PFSK-1 (cell line): ENCODE measurements at regions not wholly inside any gene's neighbourhood (a gene's known extent, or its start where the extent isn't known, plus 50 kb on each side); places are given as distances from the start of the nearest gene placed in this dataset.

Source experiments
- FOXP2 ChIP-seq: optimal IDR thresholded peaks from 2 replicates; pipeline ENCODE3; 2011; ENCODE audit warnings: borderline replicate concordance, control low read depth, inconsistent platforms; ENCODE audit not compliant: insufficient read depth; ENCODE audit errors: extremely low read length, extremely low read depth
- POLR2AphosphoS5 ChIP-seq: IDR thresholded peaks from 2 replicates; pipeline ENCODE4 v1.6.1; 2012; ENCODE audit warnings: low read depth, mild to moderate bottlenecking, control low read depth, low read length, moderate library complexity
- REST ChIP-seq, 2 experiments: IDR thresholded peaks; 2 replicates each; pipeline versions ENCODE4 v1.6.1 to v1.8.0; 2011 to 2012; ENCODE audit warnings: low read depth in 2 of 2, low read length in 2 of 2, control low read depth in 1 of 2, inconsistent platforms in 1 of 2, mild to moderate bottlenecking in 1 of 2, moderate library complexity in 1 of 2; ENCODE audit not compliant: insufficient read depth in 1 of 2
- SIN3A ChIP-seq: IDR thresholded peaks from 2 replicates; pipeline ENCODE4 v1.6.1; 2012; ENCODE audit warnings: mild to moderate bottlenecking, low read length, moderate library complexity, borderline replicate concordance; ENCODE audit not compliant: insufficient read depth
- TAF1 ChIP-seq: IDR thresholded peaks from 2 replicates; pipeline ENCODE4 v1.6.1; 2012; ENCODE audit warnings: low read length, control low read depth, borderline replicate concordance; ENCODE audit not compliant: insufficient read depth

GRCh38 chr12:87678453-87678852, 350.7 kb downstream of the C12orf50 start:
- TF ChIP-seq SIN3A (no peak), FOXP2 (no peak), POLR2AphosphoS5 (no peak), TAF1 (no peak), REST (IDR thresholded peaks at IDR 0.05; ENCODE audit: insufficient read depth in 1 of 2, low read depth in 2 of 2, low read length in 2 of 2) (no peak)

- no peak for TF ChIP-seq SIN3A
- TF ChIP-seq FOXP2, result no peak
- TF ChIP-seq REST (IDR thresholded peaks at IDR 0.05; ENCODE audit: insufficient read depth in 1 of 2, low read depth in 2 of 2, low read length in 2 of 2), result no peak
- no peak for TF ChIP-seq TAF1
- no peak for TF ChIP-seq POLR2AphosphoS5
Observed at GRCh38 chr12:87676731-87677130, 352.5 kb downstream of the C12orf50 start.

GRCh38 chr12:87671757-87672156, 357.4 kb downstream of the C12orf50 start:
- TF ChIP-seq POLR2AphosphoS5, result no peak
- TF ChIP-seq TAF1, result no peak
- TF ChIP-seq REST (IDR thresholded peaks at IDR 0.05; ENCODE audit: insufficient read depth in 1 of 2, low read depth in 2 of 2, low read length in 2 of 2), result no peak
- TF ChIP-seq FOXP2, result no peak
- TF ChIP-seq SIN3A, result no peak

GRCh38 chr12:87670448-87670847, 358.8 kb downstream of the C12orf50 start:
- TF ChIP-seq SIN3A, result no peak
- TF ChIP-seq FOXP2, result no peak
- no peak for TF ChIP-seq REST (IDR thresholded peaks at IDR 0.05; ENCODE audit: insufficient read depth in 1 of 2, low read depth in 2 of 2, low read length in 2 of 2)

GRCh38 chr12:87667378-87667777, 361.8 kb downstream of the C12orf50 start:
- TF ChIP-seq POLR2AphosphoS5, result no peak
- no peak for TF ChIP-seq REST (IDR thresholded peaks at IDR 0.05; ENCODE audit: insufficient read depth in 1 of 2, low read depth in 2 of 2, low read length in 2 of 2)
- TF ChIP-seq SIN3A, result no peak
- TF ChIP-seq TAF1, result no peak
- no peak for TF ChIP-seq FOXP2
